ENCODE measurements at regions not wholly inside any gene's neighbourhood (a gene's known extent, or its start where the extent isn't known, plus 50 kb on each side); places are given as distances from the start of the nearest gene placed in this dataset.

DNA sequence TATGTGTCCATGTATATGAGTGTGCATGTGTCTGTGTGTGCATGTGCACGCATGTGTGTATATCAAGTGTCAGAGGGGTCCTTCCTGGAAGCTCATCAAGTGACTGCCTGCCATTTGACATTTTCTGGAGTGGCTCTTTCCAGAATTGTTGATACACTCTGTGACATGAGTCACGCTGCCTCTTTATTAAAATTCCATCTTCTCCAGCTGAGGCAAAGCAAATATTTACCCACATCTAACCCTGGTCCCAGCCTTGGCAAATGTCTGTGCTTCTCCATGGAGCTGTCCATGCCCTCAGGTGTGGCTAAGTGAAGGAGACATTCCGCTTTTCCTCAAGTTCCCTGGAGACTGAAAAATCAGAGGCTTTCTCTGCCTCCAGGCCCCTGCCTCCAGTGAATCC is 88.2 kb upstream of the MBNL2 start:
- peak; percentile 59 for ATAC-seq
- no TSS peak for BruUV-seq (replicated peaks)
- no peak for TF ChIP-seq MIER3 (CRISPR knock-in tag; IDR thresholded peaks at IDR 0.05; ENCODE audit: borderline replicate concordance)
- no peak for TF ChIP-seq ARID2 (CRISPR knock-in tag; IDR thresholded peaks at IDR 0.05; ENCODE audit: borderline replicate concordance)
- TF ChIP-seq KDM2A (CRISPR knock-in tag; IDR thresholded peaks at IDR 0.05; ENCODE audit: borderline replicate concordance, low read depth), result no peak
- TF ChIP-seq FOSL2 (CRISPR knock-in tag; IDR thresholded peaks at IDR 0.05), result peak; percentile 75
- TF ChIP-seq HES4 (CRISPR knock-in tag; IDR thresholded peaks at IDR 0.05; ENCODE audit: borderline replicate concordance), result no peak
- TF ChIP-seq CBFB (CRISPR knock-in tag; IDR thresholded peaks at IDR 0.05), result no peak
- TF ChIP-seq ZNF12 (CRISPR knock-in tag; IDR thresholded peaks at IDR 0.05), result no peak
- peak; percentile 49 for TF ChIP-seq FOXA3 (CRISPR knock-in tag; IDR thresholded peaks at IDR 0.05)
- no peak for TF ChIP-seq SP4 (CRISPR knock-in tag; IDR thresholded peaks at IDR 0.05)
- TF ChIP-seq, protein P1, sequence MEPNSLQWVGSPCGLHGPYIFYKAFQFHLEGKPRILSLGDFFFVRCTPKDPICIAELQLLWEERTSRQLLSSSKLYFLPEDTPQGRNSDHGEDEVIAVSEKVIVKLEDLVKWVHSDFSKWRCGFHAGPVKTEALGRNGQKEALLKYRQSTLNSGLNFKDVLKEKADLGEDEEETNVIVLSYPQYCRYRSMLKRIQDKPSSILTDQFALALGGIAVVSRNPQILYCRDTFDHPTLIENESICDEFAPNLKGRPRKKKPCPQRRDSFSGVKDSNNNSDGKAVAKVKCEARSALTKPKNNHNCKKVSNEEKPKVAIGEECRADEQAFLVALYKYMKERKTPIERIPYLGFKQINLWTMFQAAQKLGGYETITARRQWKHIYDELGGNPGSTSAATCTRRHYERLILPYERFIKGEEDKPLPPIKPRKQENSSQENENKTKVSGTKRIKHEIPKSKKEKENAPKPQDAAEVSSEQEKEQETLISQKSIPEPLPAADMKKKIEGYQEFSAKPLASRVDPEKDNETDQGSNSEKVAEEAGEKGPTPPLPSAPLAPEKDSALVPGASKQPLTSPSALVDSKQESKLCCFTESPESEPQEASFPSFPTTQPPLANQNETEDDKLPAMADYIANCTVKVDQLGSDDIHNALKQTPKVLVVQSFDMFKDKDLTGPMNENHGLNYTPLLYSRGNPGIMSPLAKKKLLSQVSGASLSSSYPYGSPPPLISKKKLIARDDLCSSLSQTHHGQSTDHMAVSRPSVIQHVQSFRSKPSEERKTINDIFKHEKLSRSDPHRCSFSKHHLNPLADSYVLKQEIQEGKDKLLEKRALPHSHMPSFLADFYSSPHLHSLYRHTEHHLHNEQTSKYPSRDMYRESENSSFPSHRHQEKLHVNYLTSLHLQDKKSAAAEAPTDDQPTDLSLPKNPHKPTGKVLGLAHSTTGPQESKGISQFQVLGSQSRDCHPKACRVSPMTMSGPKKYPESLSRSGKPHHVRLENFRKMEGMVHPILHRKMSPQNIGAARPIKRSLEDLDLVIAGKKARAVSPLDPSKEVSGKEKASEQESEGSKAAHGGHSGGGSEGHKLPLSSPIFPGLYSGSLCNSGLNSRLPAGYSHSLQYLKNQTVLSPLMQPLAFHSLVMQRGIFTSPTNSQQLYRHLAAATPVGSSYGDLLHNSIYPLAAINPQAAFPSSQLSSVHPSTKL (CRISPR knock-in tag; IDR thresholded peaks at IDR 0.05), result peak; percentile 59; the same call in 1 of the 2 replicates
- TF ChIP-seq, protein P2, sequence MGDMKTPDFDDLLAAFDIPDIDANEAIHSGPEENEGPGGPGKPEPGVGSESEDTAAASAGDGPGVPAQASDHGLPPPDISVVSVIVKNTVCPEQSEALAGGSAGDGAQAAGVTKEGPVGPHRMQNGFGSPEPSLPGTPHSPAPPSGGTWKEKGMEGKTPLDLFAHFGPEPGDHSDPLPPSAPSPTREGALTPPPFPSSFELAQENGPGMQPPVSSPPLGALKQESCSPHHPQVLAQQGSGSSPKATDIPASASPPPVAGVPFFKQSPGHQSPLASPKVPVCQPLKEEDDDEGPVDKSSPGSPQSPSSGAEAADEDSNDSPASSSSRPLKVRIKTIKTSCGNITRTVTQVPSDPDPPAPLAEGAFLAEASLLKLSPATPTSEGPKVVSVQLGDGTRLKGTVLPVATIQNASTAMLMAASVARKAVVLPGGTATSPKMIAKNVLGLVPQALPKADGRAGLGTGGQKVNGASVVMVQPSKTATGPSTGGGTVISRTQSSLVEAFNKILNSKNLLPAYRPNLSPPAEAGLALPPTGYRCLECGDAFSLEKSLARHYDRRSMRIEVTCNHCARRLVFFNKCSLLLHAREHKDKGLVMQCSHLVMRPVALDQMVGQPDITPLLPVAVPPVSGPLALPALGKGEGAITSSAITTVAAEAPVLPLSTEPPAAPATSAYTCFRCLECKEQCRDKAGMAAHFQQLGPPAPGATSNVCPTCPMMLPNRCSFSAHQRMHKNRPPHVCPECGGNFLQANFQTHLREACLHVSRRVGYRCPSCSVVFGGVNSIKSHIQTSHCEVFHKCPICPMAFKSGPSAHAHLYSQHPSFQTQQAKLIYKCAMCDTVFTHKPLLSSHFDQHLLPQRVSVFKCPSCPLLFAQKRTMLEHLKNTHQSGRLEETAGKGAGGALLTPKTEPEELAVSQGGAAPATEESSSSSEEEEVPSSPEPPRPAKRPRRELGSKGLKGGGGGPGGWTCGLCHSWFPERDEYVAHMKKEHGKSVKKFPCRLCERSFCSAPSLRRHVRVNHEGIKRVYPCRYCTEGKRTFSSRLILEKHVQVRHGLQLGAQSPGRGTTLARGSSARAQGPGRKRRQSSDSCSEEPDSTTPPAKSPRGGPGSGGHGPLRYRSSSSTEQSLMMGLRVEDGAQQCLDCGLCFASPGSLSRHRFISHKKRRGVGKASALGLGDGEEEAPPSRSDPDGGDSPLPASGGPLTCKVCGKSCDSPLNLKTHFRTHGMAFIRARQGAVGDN (CRISPR knock-in tag; IDR thresholded peaks at IDR 0.05), result no peak
- peak; percentile 50; the same call in 1 of the 2 replicates for TF ChIP-seq SAP130 (CRISPR knock-in tag; IDR thresholded peaks at IDR 0.05; ENCODE audit: low read depth)
- TF ChIP-seq ZNF816 (CRISPR knock-in tag; IDR thresholded peaks at IDR 0.05; ENCODE audit: borderline replicate concordance), result no peak
- TF ChIP-seq EP300 (IDR thresholded peaks at IDR 0.05; ENCODE audit: low read depth in 2 of 2, low read length in 2 of 2), result peak in 1 of 2 experiments; percentile 10; a peak in 1 of 4 replicates
- no peak for TF ChIP-seq EP300 (CRISPR knock-in tag; IDR thresholded peaks at IDR 0.05; ENCODE audit: borderline replicate concordance)
- no peak for TF ChIP-seq ZNF577 (CRISPR knock-in tag; IDR thresholded peaks at IDR 0.05; ENCODE audit: borderline replicate concordance, low read depth)
- TF ChIP-seq ATM (IDR thresholded peaks at IDR 0.05; ENCODE audit: borderline replicate concordance), result no peak
- TF ChIP-seq GABPA (IDR thresholded peaks at IDR 0.05; ENCODE audit: low read depth, low read length), result no peak
- no peak for TF ChIP-seq GABPA (CRISPR knock-in tag; IDR thresholded peaks at IDR 0.05; ENCODE audit: low read depth)

More for the DNA sequence above, 88.2 kb upstream of the MBNL2 start:
- Histone ChIP-seq H3K36me3 (replicated peaks in 1 of 2; ENCODE audit: control insufficient read depth in 1 of 2, insufficient read depth in 2 of 2, low read length in 2 of 2) (no peaks in the 10 kb centered on the region), H4K20me1 (ENCODE audit: insufficient read depth, low read length) (no peaks in the 10 kb centered on the region), H3K9me3 (ENCODE audit: low read length) (no peaks in the 10 kb centered on the region), H3K4me1 (ENCODE audit: insufficient read depth, low read length) (peaks cover 31% of the 10 kb centered on the region), H3K27me3 (ENCODE audit: control insufficient read depth in 1 of 2, insufficient read depth in 2 of 2, low read length in 2 of 2) (no peaks in the 10 kb centered on the region), H3K4me2 (ENCODE audit: low read depth, low read length) (peak overlapping the region; percentile 32; the same call in 1 of the 2 replicates), H3K9ac (ENCODE audit: insufficient read depth, low read depth, low read length) (no peak overlapping the region), H3K4me3 (replicated peaks in 1 of 3; ENCODE audit: insufficient read depth in 1 of 3, low read depth in 2 of 3, low read length in 3 of 3) (no peak overlapping the region), H2AFZ (ENCODE audit: low read length) (no peak overlapping the region), H3K27ac (ENCODE audit: extremely low read length, insufficient read depth, low read length) (no peak overlapping the region), H3K79me2 (ENCODE audit: insufficient read depth, low read length) (no peaks in the 10 kb centered on the region)
- intact Hi-C loops (cut with micrococcal nuclease; ENCODE audit: unreplicated experiment), result no loop called here
- ChIA-PET CTCF (ENCODE audit: low intra/inter-chr PET ratio, low total read pairs) (no interaction called here), POLR2A (interaction anchor here (0.6 kb wide), 1 partner anchor 137 kb away, joined by 3 read pairs; no protein-coding TSS in a partner anchor)
- DNase-seq (ENCODE audit: low spot score) (peak; percentile 34), FAIRE-seq (no peak)
- 47% methylated on average over 3 of the region's 3 CpGs for WGBS (ENCODE audit: low lambda C conversion rate)
- in situ Hi-C loops (cut with HindIII; ENCODE audit: extremely low pct_ligation_motif_present, low pct_unique_long_range_greater_than_20kb), result no loop called here
